SK-N-SH (cell line): ENCODE measurements at regions not wholly inside any gene's neighbourhood (a gene's known extent, or its start where the extent isn't known, plus 50 kb on each side); places are given as distances from the start of the nearest gene placed in this dataset.

Source experiments
- CTCF ChIA-PET: fragments of 300-600, 350-600 bp; formaldehyde crosslinking; extraction: SDS; loops from one replicate; lab custom pipeline; 2021; lab: Yijun Ruan, JAX
- POLR2A ChIA-PET: fragments of 350-600 bp; sonication (Branson Sonifier 250); formaldehyde crosslinking; extraction: SDS; loops from one replicate; lab custom pipeline; 2020; ENCODE audit warnings: antibody characterized with exemption, inconsistent platforms; lab: Yijun Ruan, JAX
- DNase-seq: peaks from one replicate; pipeline ENCODE4 v3.0.0; 2012
- H2AFZ ChIP-seq: fragments of 200-600 bp; sonication (generic); 2 replicates; pipeline ENCODE4 v1.8.1; 2016; ENCODE audit warnings: antibody characterized with exemption, mild to moderate bottlenecking, low read depth
- H3F3A ChIP-seq: fragments of 200-600 bp; sonication (generic); replicated peaks from 2 replicates; pipeline ENCODE3; 2016; ENCODE audit warnings: antibody characterized with exemption, mild to moderate bottlenecking; ENCODE audit not compliant: insufficient read depth
- H3K27ac ChIP-seq, 2 experiments: fragments of 200-500 bp in 1 of 2; fragments of 200-600 bp in 1 of 2; sonication (Bioruptor generic) in 1 of 2; sonication (generic), shearing (Covaris generic) in 1 of 2; 2 replicates each; pipeline versions ENCODE4 v1.5.1 to v1.6.1; 2014 to 2016; ENCODE audit warnings: low read depth in 2 of 2, inconsistent platforms in 1 of 2, low read length in 1 of 2, mild to moderate bottlenecking in 1 of 2, mixed read lengths in 1 of 2
- H3K27me3 ChIP-seq: fragments of 200-600 bp; sonication (generic), shearing (Covaris generic); 2 replicates; pipeline ENCODE4 v1.6.1; 2016; ENCODE audit warnings: mixed run types; ENCODE audit not compliant: insufficient read depth
- H3K36me3 ChIP-seq, 2 experiments: fragments of 200-500 bp in 1 of 2; fragments of 200-600 bp in 1 of 2; sonication (Bioruptor generic) in 1 of 2; sonication (generic) in 1 of 2; replicated peaks in 1 of 2; 2 replicates each; pipeline versions ENCODE3 to v1.5.1; 2014 to 2016; ENCODE audit warnings: low read length in 1 of 2, mild to moderate bottlenecking in 1 of 2; ENCODE audit not compliant: insufficient read depth in 2 of 2, control insufficient read depth in 1 of 2
- H3K4me1 ChIP-seq, 2 experiments: fragments of 200-500 bp in 1 of 2; fragments of 200-600 bp in 1 of 2; sonication (Bioruptor generic) in 1 of 2; sonication (generic), shearing (Covaris generic) in 1 of 2; 2 replicates each; pipeline versions ENCODE4 v1.5.1 to v1.6.1; 2014 to 2016; ENCODE audit warnings: low read depth in 1 of 2, low read length in 1 of 2, mixed run types in 1 of 2; ENCODE audit not compliant: insufficient read depth in 2 of 2, control insufficient read depth in 1 of 2
- H3K4me2 ChIP-seq: fragments of 200-600 bp; sonication (generic), shearing (Covaris generic); 2 replicates; pipeline ENCODE4 v1.6.1; 2017; ENCODE audit warnings: mixed run types
- H3K4me3 ChIP-seq, 2 experiments: fragments of 200-500 bp in 1 of 2; fragments of 200-600 bp in 1 of 2; sonication (Bioruptor generic) in 1 of 2; sonication (generic), shearing (Covaris generic) in 1 of 2; 2 replicates each; pipeline versions ENCODE4 v1.5.1 to v1.8.1; 2014 to 2016; ENCODE audit warnings: low read depth in 2 of 2, inconsistent platforms in 1 of 2, low read length in 1 of 2, mild to moderate bottlenecking in 1 of 2, mixed read lengths in 1 of 2, moderate library complexity in 1 of 2
- H3K79me2 ChIP-seq: fragments of 200-600 bp; sonication (generic); 2 replicates; pipeline ENCODE4 v1.8.1; 2017; ENCODE audit warnings: mild to moderate bottlenecking; ENCODE audit not compliant: insufficient read depth
- H3K9ac ChIP-seq: fragments of 200-600 bp; sonication (generic); 2 replicates; pipeline ENCODE4 v1.6.1; 2017; ENCODE audit warnings: mixed run types
- H3K9me2 ChIP-seq: fragments of 200-600 bp; sonication (generic); 2 replicates; pipeline ENCODE4 v1.6.1; 2017; ENCODE audit warnings: mixed run types
- H3K9me3 ChIP-seq: fragments of 200-600 bp; sonication (generic); 2 replicates; pipeline ENCODE4 v1.6.1; 2017; ENCODE audit warnings: mixed run types, mild to moderate bottlenecking, moderate library complexity
- H4K20me1 ChIP-seq: fragments of 200-600 bp; sonication (generic); 2 replicates; pipeline ENCODE4 v1.6.1; 2017; ENCODE audit warnings: mild to moderate bottlenecking, mixed run types; ENCODE audit not compliant: insufficient read depth
- CHD2 ChIP-seq: fragments of 150-350 bp; IDR thresholded peaks from 2 replicates; pipeline ENCODE4 v1.6.1; 2018; ENCODE audit warnings: low read length; ENCODE audit not compliant: partially characterized antibody
- ELF1 ChIP-seq: IDR thresholded peaks from 2 replicates; pipeline ENCODE4 v1.4.0; 2012
- JUND ChIP-seq: IDR thresholded peaks from 2 replicates; pipeline ENCODE4 v1.4.0; 2012
- NFIC ChIP-seq: IDR thresholded peaks from 2 replicates; pipeline ENCODE4 v1.4.0; 2012; ENCODE audit warnings: borderline replicate concordance
- PBX3 ChIP-seq: IDR thresholded peaks from 2 replicates; pipeline ENCODE4; 2012
- POLR2AphosphoS5 ChIP-seq: IDR thresholded peaks from 2 replicates; pipeline ENCODE4 v1.6.1; 2012; ENCODE audit warnings: low read depth, low read length
- REST ChIP-seq: IDR thresholded peaks from 2 replicates; pipeline ENCODE4 v1.6.1; 2012; ENCODE audit warnings: mild to moderate bottlenecking, low read depth, low read length, moderate library complexity
- RFX5 ChIP-seq: IDR thresholded peaks from 2 replicates; pipeline ENCODE4 v1.6.1; 2012; ENCODE audit warnings: mild to moderate bottlenecking, improper control_type of control experiment, low read length
- ZBTB33 ChIP-seq: IDR thresholded peaks from 2 replicates; pipeline ENCODE4 v1.4.0; 2012; ENCODE audit warnings: low read depth, borderline replicate concordance
- WGBS: methylation state at CpG from one replicate; pipeline ENCODE4 v1.1.6; 2017; ENCODE audit warnings: low lambda C conversion rate; 5-methylcytosine and 5-hydroxymethylcytosine counted together

GRCh38 chr5:2441495-2442180 lies 309.8 kb downstream of the IRX2 start:
- H3K4me1 ChIP-seq = no peaks in the 10 kb centered on the region
- H3K9ac ChIP-seq = no peak overlapping the region
- no peaks in the 10 kb centered on the region for H3F3A ChIP-seq
- no peak overlapping the region for H2AFZ ChIP-seq
- no peaks in the 10 kb centered on the region for H3K9me3 ChIP-seq
- H3K4me2 ChIP-seq = no peak overlapping the region
- WGBS = under 1% methylated on average over 9 of the region's 14 CpGs
- ChIA-PET CTCF (no interaction called here), POLR2A (no interaction called here)
- H3K4me3 ChIP-seq = no peak overlapping the region
- no peaks in the 10 kb centered on the region for H4K20me1 ChIP-seq
- TF ChIP-seq JUND (no peak), POLR2AphosphoS5 (no peak), NFIC (no peak), ZBTB33 (no peak), RFX5 (no peak), REST (no peak), ELF1 (no peak), CHD2 (no peak)
- no peaks in the 10 kb centered on the region for H3K9me2 ChIP-seq
- H3K36me3 ChIP-seq = no peaks in the 10 kb centered on the region
- DNase-seq = no peak
- no peak overlapping the region for H3K27ac ChIP-seq
- H3K27me3 ChIP-seq = no peaks in the 10 kb centered on the region
- no peaks in the 10 kb centered on the region for H3K79me2 ChIP-seq

GRCh38 chr5:2439608-2440007 lies 311.9 kb downstream of the IRX2 start:
- no peak overlapping the region for H3K27ac ChIP-seq
- POLR2A ChIA-PET = no interaction called here
- no peaks in the 10 kb centered on the region for H3K9me3 ChIP-seq
- no peaks in the 10 kb centered on the region for H3K27me3 ChIP-seq
- no peak overlapping the region for H2AFZ ChIP-seq
- H3K4me1 ChIP-seq = no peaks in the 10 kb centered on the region
- CTCF ChIA-PET = no interaction called here
- no peaks in the 10 kb centered on the region for H3K79me2 ChIP-seq
- TF ChIP-seq NFIC = no peak
- no peak for TF ChIP-seq PBX3
- TF ChIP-seq ELF1 = no peak
- no peak overlapping the region for H3K4me3 ChIP-seq
- no peak for DNase-seq
- H3F3A ChIP-seq = no peaks in the 10 kb centered on the region
- no peaks in the 10 kb centered on the region for H3K36me3 ChIP-seq
- H4K20me1 ChIP-seq = no peaks in the 10 kb centered on the region
- no peak overlapping the region for H3K9ac ChIP-seq
- no peaks in the 10 kb centered on the region for H3K9me2 ChIP-seq
- H3K4me2 ChIP-seq = no peak overlapping the region
- 3% methylated on average over 3 of the region's 3 CpGs for WGBS
